WTC11 (cell line): ENCODE measurements at regions not wholly inside any gene's neighbourhood (a gene's known extent, or its start where the extent isn't known, plus 50 kb on each side); places are given as distances from the start of the nearest gene placed in this dataset.

Experiments
- ATAC-seq: fragments of 200-7000 bp; cut with Tn5 transposase; 2 replicates; pipeline ENCODE4 v1.10.0; 2021; ENCODE audit warnings: mild to moderate bottlenecking, moderate library complexity
- CTCF ChIA-PET: fragments of 300-600 bp; sonication (Branson Sonifier 250); formaldehyde crosslinking; loops from one replicate; lab custom pipeline; 2021; ENCODE audit warnings: antibody characterized with exemption; lab: Charles Lee
- POLR2A ChIA-PET: fragments of 350-600 bp; sonication (Branson Sonifier 250); formaldehyde crosslinking; loops from one replicate; lab custom pipeline; 2021; ENCODE audit warnings: antibody characterized with exemption; lab: Charles Lee
- DNase-seq: peaks from one replicate; pipeline ENCODE4 v3.0.0; 2021; ENCODE audit warnings: low spot score
- H3K27ac Mint-ChIP-seq: 2 replicates; pipeline ENCODE4 v1.8.0; 2021; ENCODE audit warnings: mixed read lengths
- H3K27me3 Mint-ChIP-seq: 2 replicates; pipeline ENCODE4 v1.8.0; 2021; ENCODE audit warnings: low read depth, mild to moderate bottlenecking, moderate library complexity, mixed read lengths
- H3K36me3 Mint-ChIP-seq: 2 replicates; pipeline ENCODE4 v1.8.0; 2021; ENCODE audit warnings: mixed read lengths
- H3K4me1 Mint-ChIP-seq: 2 replicates; pipeline ENCODE4 v1.8.0; 2022; ENCODE audit warnings: mixed read lengths
- H3K4me3 Mint-ChIP-seq: 2 replicates; pipeline ENCODE4 v1.8.0; 2021; ENCODE audit warnings: mild to moderate bottlenecking, moderate library complexity, mixed read lengths
- H3K9me3 Mint-ChIP-seq: 2 replicates; pipeline ENCODE4 v1.8.0; 2021; ENCODE audit warnings: mixed read lengths
- CBFB ChIP-seq: sonication (generic); formaldehyde crosslinking; IDR thresholded peaks from 2 replicates; pipeline ENCODE4 v1.8.1; 2022; ENCODE audit warnings: mild to moderate bottlenecking, low read depth, missing genetic modification reagents
- CREM ChIP-seq: sonication (generic); formaldehyde crosslinking; IDR thresholded peaks from 2 replicates; pipeline ENCODE4 v1.8.1; 2022; ENCODE audit warnings: mild to moderate bottlenecking, missing genetic modification reagents, moderate library complexity
- GTF2I ChIP-seq: fragments of 250-450 bp; sonication (Bioruptor Pico); conservative IDR thresholded peaks from 2 replicates; pipeline ENCODE4 v1.4.0; 2021; ENCODE audit warnings: mild to moderate bottlenecking
- HMGA2 ChIP-seq: fragments of 250-450 bp; sonication (Bioruptor Pico); IDR thresholded peaks from 2 replicates; pipeline ENCODE4 v1.4.0; 2021; ENCODE audit warnings: mild to moderate bottlenecking, moderate library complexity
- JUN ChIP-seq: sonication (generic); formaldehyde crosslinking; IDR thresholded peaks from 2 replicates; pipeline ENCODE4 v1.8.0; 2023; ENCODE audit warnings: mild to moderate bottlenecking, missing genetic modification reagents
- NFATC4 ChIP-seq: fragments of 250-450 bp; sonication (Bioruptor Pico); IDR thresholded peaks from 2 replicates; pipeline ENCODE4 v1.9.0; 2021; ENCODE audit warnings: mild to moderate bottlenecking
- NFE2L1 ChIP-seq: sonication (generic); formaldehyde crosslinking; IDR thresholded peaks from 2 replicates; pipeline ENCODE4 v1.8.1; 2023; ENCODE audit warnings: missing genetic modification reagents
- NR1H2 ChIP-seq: sonication (generic); formaldehyde crosslinking; IDR thresholded peaks from 2 replicates; pipeline ENCODE4 v1.9.0; 2021; ENCODE audit warnings: mild to moderate bottlenecking, moderate library complexity, missing genetic modification reagents
- PRRX2 ChIP-seq: fragments of 250-450 bp; sonication (Bioruptor Pico); IDR thresholded peaks from 2 replicates; pipeline ENCODE4 v1.8.0; 2021; ENCODE audit warnings: mild to moderate bottlenecking
- TCF7 ChIP-seq: sonication (generic); formaldehyde crosslinking; IDR thresholded peaks from 2 replicates; pipeline ENCODE4 v1.8.0; 2022; ENCODE audit warnings: mild to moderate bottlenecking, low read depth, missing genetic modification reagents, moderate library complexity
- TP53 ChIP-seq: sonication (generic); formaldehyde crosslinking; IDR thresholded peaks from 2 replicates; pipeline ENCODE4 v1.8.1; 2023; ENCODE audit warnings: mild to moderate bottlenecking, missing genetic modification reagents
- ZNF138 ChIP-seq: sonication (generic); formaldehyde crosslinking; conservative IDR thresholded peaks from 2 replicates; pipeline ENCODE4 v1.8.1; 2022; ENCODE audit warnings: mild to moderate bottlenecking, moderate library complexity, missing genetic modification reagents
- ZNF232 ChIP-seq: sonication (generic); formaldehyde crosslinking; IDR thresholded peaks from 2 replicates; pipeline ENCODE4 v1.8.0; 2022; ENCODE audit warnings: mild to moderate bottlenecking, missing genetic modification reagents
- ZNF396 ChIP-seq: fragments of 250-450 bp; sonication (Bioruptor Pico); IDR thresholded peaks from 2 replicates; pipeline ENCODE4 v1.8.0; 2021; ENCODE audit warnings: mild to moderate bottlenecking, moderate library complexity, borderline replicate concordance
- ZNF423 ChIP-seq: fragments of 250-450 bp; sonication (Bioruptor Pico); IDR thresholded peaks from 2 replicates; pipeline ENCODE4 v2.1.2; 2022; ENCODE audit warnings: mild to moderate bottlenecking, moderate library complexity
- ZNF671 ChIP-seq: fragments of 250-450 bp; sonication (Bioruptor Pico); IDR thresholded peaks from 2 replicates; pipeline ENCODE4 v1.8.0; 2021; ENCODE audit warnings: mild to moderate bottlenecking
- TF ChIP-seq, protein P1 (sequence below): fragments of 250-450 bp; sonication (Bioruptor Pico); IDR thresholded peaks from 2 replicates; pipeline ENCODE4 v1.9.0; 2021; ENCODE audit warnings: mild to moderate bottlenecking
- TF ChIP-seq, protein P2 (sequence below): sonication (generic); formaldehyde crosslinking; IDR thresholded peaks from 2 replicates; pipeline ENCODE4 v1.8.1; 2023; ENCODE audit warnings: mild to moderate bottlenecking, moderate library complexity, missing genetic modification reagents
- TF ChIP-seq, protein P3 (sequence below): sonication (generic); formaldehyde crosslinking; IDR thresholded peaks from 2 replicates; pipeline ENCODE4 v1.8.1; 2023; ENCODE audit warnings: mild to moderate bottlenecking, missing genetic modification reagents, moderate library complexity
- TF ChIP-seq, protein P4 (sequence below): sonication (generic); formaldehyde crosslinking; IDR thresholded peaks from 2 replicates; pipeline ENCODE4 v1.8.0; 2022; ENCODE audit warnings: mild to moderate bottlenecking, missing genetic modification reagents
- TF ChIP-seq, protein P5 (sequence below): sonication (generic); formaldehyde crosslinking; IDR thresholded peaks from 2 replicates; pipeline ENCODE4 v1.8.0; 2022; ENCODE audit warnings: mild to moderate bottlenecking, missing genetic modification reagents
- TF ChIP-seq, protein P6 (sequence below): fragments of 250-450 bp; sonication (Bioruptor Pico); IDR thresholded peaks from 2 replicates; pipeline ENCODE4 v2.1.2; 2022; ENCODE audit warnings: mild to moderate bottlenecking, moderate library complexity
- TF ChIP-seq, protein P7 (sequence below): fragments of 250-450 bp; sonication (Bioruptor Pico); IDR thresholded peaks from 2 replicates; pipeline ENCODE4 v1.9.0; 2021; ENCODE audit warnings: mild to moderate bottlenecking
- TF ChIP-seq, protein P8 (sequence below): sonication (generic); formaldehyde crosslinking; IDR thresholded peaks from 2 replicates; pipeline ENCODE4 v1.8.0; 2023; ENCODE audit warnings: missing genetic modification reagents
- TF ChIP-seq, protein P9 (sequence below): sonication (generic); formaldehyde crosslinking; IDR thresholded peaks from 2 replicates; pipeline ENCODE4 v1.8.1; 2023; ENCODE audit warnings: mild to moderate bottlenecking, missing genetic modification reagents, moderate library complexity

DNA sequence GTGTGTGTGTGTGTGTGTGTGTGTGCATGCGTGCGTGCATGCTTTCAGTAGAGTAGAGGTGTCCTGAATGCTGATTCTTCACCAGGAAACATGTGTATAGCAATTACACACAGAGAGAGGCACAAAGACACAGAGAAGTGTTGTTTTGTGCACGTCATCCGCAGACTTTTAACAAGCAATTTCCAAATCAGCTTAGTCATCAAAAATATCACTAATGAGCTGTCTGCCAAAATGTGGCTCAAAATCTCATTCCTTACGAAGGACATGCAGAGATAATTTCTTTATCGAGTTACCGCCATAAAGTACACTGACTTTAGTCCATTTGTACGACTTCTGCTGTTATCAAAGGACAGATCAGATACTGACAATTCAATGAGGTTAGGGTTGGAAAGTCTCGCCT is 274.9 kb upstream of the RARB start:
- Mint-ChIP-seq H3K27ac (no peak overlapping the region; the same call in 1 of the 2 replicates), H3K36me3 (no peaks in the 10 kb centered on the region), H3K27me3 (no peaks in the 10 kb centered on the region), H3K4me3 (no peak overlapping the region), H3K4me1 (peaks cover 82% of the 10 kb centered on the region), H3K9me3 (0 out of 2 replicates have a peak, but pooled peaks cover 5% of the 10 kb centered on the region)
- ATAC-seq = no peak
- CTCF ChIA-PET = interaction anchor here (1.0 kb wide), 1 partner anchor 120 kb away, joined by 3 read pairs; no protein-coding TSS in a partner anchor
- no peak for DNase-seq
- TF ChIP-seq, protein P1, sequence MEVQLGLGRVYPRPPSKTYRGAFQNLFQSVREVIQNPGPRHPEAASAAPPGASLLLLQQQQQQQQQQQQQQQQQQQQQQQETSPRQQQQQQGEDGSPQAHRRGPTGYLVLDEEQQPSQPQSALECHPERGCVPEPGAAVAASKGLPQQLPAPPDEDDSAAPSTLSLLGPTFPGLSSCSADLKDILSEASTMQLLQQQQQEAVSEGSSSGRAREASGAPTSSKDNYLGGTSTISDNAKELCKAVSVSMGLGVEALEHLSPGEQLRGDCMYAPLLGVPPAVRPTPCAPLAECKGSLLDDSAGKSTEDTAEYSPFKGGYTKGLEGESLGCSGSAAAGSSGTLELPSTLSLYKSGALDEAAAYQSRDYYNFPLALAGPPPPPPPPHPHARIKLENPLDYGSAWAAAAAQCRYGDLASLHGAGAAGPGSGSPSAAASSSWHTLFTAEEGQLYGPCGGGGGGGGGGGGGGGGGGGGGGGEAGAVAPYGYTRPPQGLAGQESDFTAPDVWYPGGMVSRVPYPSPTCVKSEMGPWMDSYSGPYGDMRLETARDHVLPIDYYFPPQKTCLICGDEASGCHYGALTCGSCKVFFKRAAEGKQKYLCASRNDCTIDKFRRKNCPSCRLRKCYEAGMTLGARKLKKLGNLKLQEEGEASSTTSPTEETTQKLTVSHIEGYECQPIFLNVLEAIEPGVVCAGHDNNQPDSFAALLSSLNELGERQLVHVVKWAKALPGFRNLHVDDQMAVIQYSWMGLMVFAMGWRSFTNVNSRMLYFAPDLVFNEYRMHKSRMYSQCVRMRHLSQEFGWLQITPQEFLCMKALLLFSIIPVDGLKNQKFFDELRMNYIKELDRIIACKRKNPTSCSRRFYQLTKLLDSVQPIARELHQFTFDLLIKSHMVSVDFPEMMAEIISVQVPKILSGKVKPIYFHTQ (CRISPR knock-in tag) = no peak
- TF ChIP-seq, protein P2, sequence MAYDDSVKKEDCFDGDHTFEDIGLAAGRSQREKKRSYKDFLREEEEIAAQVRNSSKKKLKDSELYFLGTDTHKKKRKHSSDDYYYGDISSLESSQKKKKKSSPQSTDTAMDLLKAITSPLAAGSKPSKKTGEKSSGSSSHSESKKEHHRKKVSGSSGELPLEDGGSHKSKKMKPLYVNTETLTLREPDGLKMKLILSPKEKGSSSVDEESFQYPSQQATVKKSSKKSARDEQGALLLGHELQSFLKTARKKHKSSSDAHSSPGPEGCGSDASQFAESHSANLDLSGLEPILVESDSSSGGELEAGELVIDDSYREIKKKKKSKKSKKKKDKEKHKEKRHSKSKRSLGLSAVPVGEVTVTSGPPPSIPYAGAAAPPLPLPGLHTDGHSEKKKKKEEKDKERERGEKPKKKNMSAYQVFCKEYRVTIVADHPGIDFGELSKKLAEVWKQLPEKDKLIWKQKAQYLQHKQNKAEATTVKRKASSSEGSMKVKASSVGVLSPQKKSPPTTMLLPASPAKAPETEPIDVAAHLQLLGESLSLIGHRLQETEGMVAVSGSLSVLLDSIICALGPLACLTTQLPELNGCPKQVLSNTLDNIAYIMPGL (CRISPR knock-in tag) = no peak
- no peak for TF ChIP-seq NFATC4 (CRISPR knock-in tag)
- no peak for TF ChIP-seq ZNF671 (CRISPR knock-in tag)
- TF ChIP-seq CREM = no peak
- TF ChIP-seq, protein P3, sequence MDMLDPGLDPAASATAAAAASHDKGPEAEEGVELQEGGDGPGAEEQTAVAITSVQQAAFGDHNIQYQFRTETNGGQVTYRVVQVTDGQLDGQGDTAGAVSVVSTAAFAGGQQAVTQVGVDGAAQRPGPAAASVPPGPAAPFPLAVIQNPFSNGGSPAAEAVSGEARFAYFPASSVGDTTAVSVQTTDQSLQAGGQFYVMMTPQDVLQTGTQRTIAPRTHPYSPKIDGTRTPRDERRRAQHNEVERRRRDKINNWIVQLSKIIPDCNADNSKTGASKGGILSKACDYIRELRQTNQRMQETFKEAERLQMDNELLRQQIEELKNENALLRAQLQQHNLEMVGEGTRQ (CRISPR knock-in tag) = no peak
- TF ChIP-seq ZNF138 (CRISPR knock-in tag) = no peak
- no peak for TF ChIP-seq CBFB
- no peak for TF ChIP-seq JUN
- TF ChIP-seq, protein P4, sequence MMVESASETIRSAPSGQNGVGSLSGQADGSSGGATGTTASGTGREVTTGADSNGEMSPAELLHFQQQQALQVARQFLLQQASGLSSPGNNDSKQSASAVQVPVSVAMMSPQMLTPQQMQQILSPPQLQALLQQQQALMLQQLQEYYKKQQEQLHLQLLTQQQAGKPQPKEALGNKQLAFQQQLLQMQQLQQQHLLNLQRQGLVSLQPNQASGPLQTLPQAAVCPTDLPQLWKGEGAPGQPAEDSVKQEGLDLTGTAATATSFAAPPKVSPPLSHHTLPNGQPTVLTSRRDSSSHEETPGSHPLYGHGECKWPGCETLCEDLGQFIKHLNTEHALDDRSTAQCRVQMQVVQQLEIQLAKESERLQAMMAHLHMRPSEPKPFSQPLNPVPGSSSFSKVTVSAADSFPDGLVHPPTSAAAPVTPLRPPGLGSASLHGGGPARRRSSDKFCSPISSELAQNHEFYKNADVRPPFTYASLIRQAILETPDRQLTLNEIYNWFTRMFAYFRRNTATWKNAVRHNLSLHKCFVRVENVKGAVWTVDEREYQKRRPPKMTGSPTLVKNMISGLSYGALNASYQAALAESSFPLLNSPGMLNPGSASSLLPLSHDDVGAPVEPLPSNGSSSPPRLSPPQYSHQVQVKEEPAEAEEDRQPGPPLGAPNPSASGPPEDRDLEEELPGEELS = no peak
- TF ChIP-seq TCF7 (CRISPR knock-in tag) = no peak
- TF ChIP-seq, protein P5, sequence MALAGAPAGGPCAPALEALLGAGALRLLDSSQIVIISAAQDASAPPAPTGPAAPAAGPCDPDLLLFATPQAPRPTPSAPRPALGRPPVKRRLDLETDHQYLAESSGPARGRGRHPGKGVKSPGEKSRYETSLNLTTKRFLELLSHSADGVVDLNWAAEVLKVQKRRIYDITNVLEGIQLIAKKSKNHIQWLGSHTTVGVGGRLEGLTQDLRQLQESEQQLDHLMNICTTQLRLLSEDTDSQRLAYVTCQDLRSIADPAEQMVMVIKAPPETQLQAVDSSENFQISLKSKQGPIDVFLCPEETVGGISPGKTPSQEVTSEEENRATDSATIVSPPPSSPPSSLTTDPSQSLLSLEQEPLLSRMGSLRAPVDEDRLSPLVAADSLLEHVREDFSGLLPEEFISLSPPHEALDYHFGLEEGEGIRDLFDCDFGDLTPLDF (CRISPR knock-in tag) = no peak
- TF ChIP-seq HMGA2 (CRISPR knock-in tag) = no peak
- no peak for TF ChIP-seq GTF2I (CRISPR knock-in tag)
- POLR2A ChIA-PET = no interaction called here

DNA sequence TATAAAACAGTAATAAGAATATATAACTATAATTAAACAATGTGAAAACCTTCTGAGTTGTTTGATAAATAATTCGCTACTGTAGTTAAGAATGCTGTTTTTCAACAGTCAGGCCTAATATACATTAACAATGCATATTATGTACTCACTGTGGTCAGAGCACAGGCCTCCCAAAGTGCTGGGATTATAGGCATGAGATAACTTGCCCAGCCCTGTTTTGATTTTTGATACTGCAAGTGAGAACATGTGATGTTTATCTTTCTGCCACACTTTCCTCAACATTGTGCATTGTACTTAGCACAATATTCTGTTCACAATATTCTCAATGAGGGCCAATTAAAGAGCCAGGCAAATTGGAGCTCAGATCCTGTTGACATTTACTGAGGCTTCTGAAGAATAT is 274.5 kb upstream of the RARB start:
- TF ChIP-seq, protein P6, sequence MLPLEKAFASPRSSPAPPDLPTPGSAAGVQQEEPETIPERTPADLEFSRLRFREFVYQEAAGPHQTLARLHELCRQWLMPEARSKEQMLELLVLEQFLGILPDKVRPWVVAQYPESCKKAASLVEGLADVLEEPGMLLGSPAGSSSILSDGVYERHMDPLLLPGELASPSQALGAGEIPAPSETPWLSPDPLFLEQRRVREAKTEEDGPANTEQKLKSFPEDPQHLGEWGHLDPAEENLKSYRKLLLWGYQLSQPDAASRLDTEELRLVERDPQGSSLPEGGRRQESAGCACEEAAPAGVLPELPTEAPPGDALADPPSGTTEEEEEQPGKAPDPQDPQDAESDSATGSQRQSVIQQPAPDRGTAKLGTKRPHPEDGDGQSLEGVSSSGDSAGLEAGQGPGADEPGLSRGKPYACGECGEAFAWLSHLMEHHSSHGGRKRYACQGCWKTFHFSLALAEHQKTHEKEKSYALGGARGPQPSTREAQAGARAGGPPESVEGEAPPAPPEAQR (CRISPR knock-in tag) = no peak
- no peak for TF ChIP-seq ZNF423 (CRISPR knock-in tag)
- TF ChIP-seq ZNF396 (CRISPR knock-in tag) = no peak
- TF ChIP-seq NFE2L1 (CRISPR knock-in tag) = no peak
- TF ChIP-seq, protein P7, sequence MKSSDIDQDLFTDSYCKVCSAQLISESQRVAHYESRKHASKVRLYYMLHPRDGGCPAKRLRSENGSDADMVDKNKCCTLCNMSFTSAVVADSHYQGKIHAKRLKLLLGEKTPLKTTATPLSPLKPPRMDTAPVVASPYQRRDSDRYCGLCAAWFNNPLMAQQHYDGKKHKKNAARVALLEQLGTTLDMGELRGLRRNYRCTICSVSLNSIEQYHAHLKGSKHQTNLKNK (CRISPR knock-in tag) = no peak
- no peak for TF ChIP-seq PRRX2 (CRISPR knock-in tag)
- no peak for TF ChIP-seq TP53 (CRISPR knock-in tag)
- TF ChIP-seq, protein P8, sequence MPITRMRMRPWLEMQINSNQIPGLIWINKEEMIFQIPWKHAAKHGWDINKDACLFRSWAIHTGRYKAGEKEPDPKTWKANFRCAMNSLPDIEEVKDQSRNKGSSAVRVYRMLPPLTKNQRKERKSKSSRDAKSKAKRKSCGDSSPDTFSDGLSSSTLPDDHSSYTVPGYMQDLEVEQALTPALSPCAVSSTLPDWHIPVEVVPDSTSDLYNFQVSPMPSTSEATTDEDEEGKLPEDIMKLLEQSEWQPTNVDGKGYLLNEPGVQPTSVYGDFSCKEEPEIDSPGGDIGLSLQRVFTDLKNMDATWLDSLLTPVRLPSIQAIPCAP (CRISPR knock-in tag) = no peak
- TF ChIP-seq NR1H2 (CRISPR knock-in tag) = no peak
- TF ChIP-seq ZNF232 (CRISPR knock-in tag) = no peak
- TF ChIP-seq, protein P9, sequence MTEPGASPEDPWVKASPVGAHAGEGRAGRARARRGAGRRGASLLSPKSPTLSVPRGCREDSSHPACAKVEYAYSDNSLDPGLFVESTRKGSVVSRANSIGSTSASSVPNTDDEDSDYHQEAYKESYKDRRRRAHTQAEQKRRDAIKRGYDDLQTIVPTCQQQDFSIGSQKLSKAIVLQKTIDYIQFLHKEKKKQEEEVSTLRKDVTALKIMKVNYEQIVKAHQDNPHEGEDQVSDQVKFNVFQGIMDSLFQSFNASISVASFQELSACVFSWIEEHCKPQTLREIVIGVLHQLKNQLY = no peak
- H3K36me3 Mint-ChIP-seq = no peaks in the 10 kb centered on the region
- ATAC-seq = no peak
- 0 out of 2 replicates have a peak, but pooled peaks cover 5% of the 10 kb centered on the region for H3K9me3 Mint-ChIP-seq
- CTCF ChIA-PET = interaction anchor here (1.0 kb wide), 1 partner anchor 120 kb away, joined by 3 read pairs; no protein-coding TSS in a partner anchor
- H3K27me3 Mint-ChIP-seq = no peaks in the 10 kb centered on the region
- H3K4me1 Mint-ChIP-seq = peaks cover 86% of the 10 kb centered on the region
- POLR2A ChIA-PET = no interaction called here
- H3K27ac Mint-ChIP-seq = peak overlapping the region; percentile 65; the same call in 1 of the 2 replicates
- no peak overlapping the region for H3K4me3 Mint-ChIP-seq
- DNase-seq = no peak
